ENCODE measurements at regions not wholly inside any gene's neighbourhood (a gene's known extent, or its start where the extent isn't known, plus 50 kb on each side); places are given as distances from the start of the nearest gene placed in this dataset.

- TF ChIP-seq CTCF (IDR thresholded peaks at IDR 0.05), result no peak
- no peak for TF ChIP-seq POLR2AphosphoS5 (IDR thresholded peaks at IDR 0.05)
- TF ChIP-seq POLR2A (IDR thresholded peaks at IDR 0.05), result no peak
These were observed 173.1 kb downstream of the TMEM47 start for GRCh38 chrX:34483980-34484379.

Data from prostate gland (tissue), 2 donors.